ENCODE measurements at regions not wholly inside any gene's neighbourhood (a gene's known extent, or its start where the extent isn't known, plus 50 kb on each side); places are given as distances from the start of the nearest gene placed in this dataset.

GRCh38 chr21:27251752-27252151 is 284.9 kb upstream of the ADAMTS5 start:
- Histone ChIP-seq H3K4me3 (no peak overlapping the region), H3K4me1 (no peaks in the 10 kb centered on the region), H3K27me3 (no peaks in the 10 kb centered on the region), H3K9me3 (no peaks in the 10 kb centered on the region), H3K36me3 (no peaks in the 10 kb centered on the region), H3K27ac (no peak overlapping the region)
- 85 to 86% methylated on average over 2 of the region's 2 CpGs for WGBS, 2 donors (ENCODE audit: low coverage in 1 of 2)
- in situ Hi-C loops (cut with MboI; ENCODE audit: low pct_ligation_motif_present in 1 of 4, low pct_unique_long_range_greater_than_20kb in 1 of 4, low sequenced_read_pairs in 3 of 4) (no loop called here), intact Hi-C loops (cut with DNase I; ENCODE audit: low total_unique reads) (no loop called here)
- TF ChIP-seq POLR2A (IDR thresholded peaks at IDR 0.05) = no peak
- TF ChIP-seq POLR2AphosphoS5 (IDR thresholded peaks at IDR 0.05) = no peak
- TF ChIP-seq, protein P1, sequence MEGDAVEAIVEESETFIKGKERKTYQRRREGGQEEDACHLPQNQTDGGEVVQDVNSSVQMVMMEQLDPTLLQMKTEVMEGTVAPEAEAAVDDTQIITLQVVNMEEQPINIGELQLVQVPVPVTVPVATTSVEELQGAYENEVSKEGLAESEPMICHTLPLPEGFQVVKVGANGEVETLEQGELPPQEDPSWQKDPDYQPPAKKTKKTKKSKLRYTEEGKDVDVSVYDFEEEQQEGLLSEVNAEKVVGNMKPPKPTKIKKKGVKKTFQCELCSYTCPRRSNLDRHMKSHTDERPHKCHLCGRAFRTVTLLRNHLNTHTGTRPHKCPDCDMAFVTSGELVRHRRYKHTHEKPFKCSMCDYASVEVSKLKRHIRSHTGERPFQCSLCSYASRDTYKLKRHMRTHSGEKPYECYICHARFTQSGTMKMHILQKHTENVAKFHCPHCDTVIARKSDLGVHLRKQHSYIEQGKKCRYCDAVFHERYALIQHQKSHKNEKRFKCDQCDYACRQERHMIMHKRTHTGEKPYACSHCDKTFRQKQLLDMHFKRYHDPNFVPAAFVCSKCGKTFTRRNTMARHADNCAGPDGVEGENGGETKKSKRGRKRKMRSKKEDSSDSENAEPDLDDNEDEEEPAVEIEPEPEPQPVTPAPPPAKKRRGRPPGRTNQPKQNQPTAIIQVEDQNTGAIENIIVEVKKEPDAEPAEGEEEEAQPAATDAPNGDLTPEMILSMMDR (IDR thresholded peaks at IDR 0.05) = no peak
- TF ChIP-seq EP300 (IDR thresholded peaks at IDR 0.05; ENCODE audit: low read depth) = no peak
- DNase-seq = no peak

GRCh38 chr21:27250366-27250765 is 283.5 kb upstream of the ADAMTS5 start:
- Histone ChIP-seq H3K4me3 (no peak overlapping the region), H3K27me3 (no peaks in the 10 kb centered on the region), H3K9me3 (no peaks in the 10 kb centered on the region), H3K27ac (no peak overlapping the region), H3K36me3 (no peaks in the 10 kb centered on the region), H3K4me1 (no peaks in the 10 kb centered on the region)
- no peak for TF ChIP-seq POLR2AphosphoS5 (IDR thresholded peaks at IDR 0.05)
- in situ Hi-C loops (cut with MboI; ENCODE audit: low pct_ligation_motif_present in 1 of 4, low pct_unique_long_range_greater_than_20kb in 1 of 4, low sequenced_read_pairs in 3 of 4) = no loop called here
- intact Hi-C loops (cut with DNase I; ENCODE audit: low total_unique reads) = no loop called here
- WGBS, 2 donors (ENCODE audit: low coverage in 1 of 2) = 79 to 100% methylated on average over 1 of the region's 1 CpG
- no peak for DNase-seq

DNA sequence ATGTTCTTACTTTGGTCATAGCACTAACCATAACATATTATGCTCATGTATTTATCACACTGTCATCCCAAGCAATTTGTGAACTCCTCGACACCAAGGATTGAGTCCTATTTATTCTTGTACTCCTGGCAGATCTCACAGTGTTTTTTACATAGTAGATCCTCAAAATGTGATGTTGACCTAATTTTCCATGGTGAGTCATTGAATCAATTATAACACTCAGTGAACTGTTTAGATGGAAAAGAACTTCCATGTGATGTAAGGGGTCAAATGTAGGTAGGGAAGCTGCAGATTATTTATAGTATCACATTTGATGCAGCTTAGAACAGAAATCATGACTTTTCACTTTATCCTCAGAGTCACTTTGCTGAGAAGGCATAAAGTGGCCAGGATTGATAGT is 281.9 kb upstream of the ADAMTS5 start:
- intact Hi-C loops (cut with DNase I; ENCODE audit: low total_unique reads) = no loop called here
- 50 to 80% methylated on average over 1 of the region's 1 CpG for WGBS, 2 donors (ENCODE audit: low coverage in 1 of 2)
- H3K4me1 ChIP-seq = no peaks in the 10 kb centered on the region
- no peak for DNase-seq
- no peaks in the 10 kb centered on the region for H3K27me3 ChIP-seq
- H3K27ac ChIP-seq = no peak overlapping the region
- in situ Hi-C loops (cut with MboI; ENCODE audit: low pct_ligation_motif_present in 1 of 4, low pct_unique_long_range_greater_than_20kb in 1 of 4, low sequenced_read_pairs in 3 of 4) = no loop called here
- no peaks in the 10 kb centered on the region for H3K9me3 ChIP-seq
- no peak overlapping the region for H3K4me3 ChIP-seq
- TF ChIP-seq POLR2AphosphoS5 (IDR thresholded peaks at IDR 0.05) (no peak), EP300 (IDR thresholded peaks at IDR 0.05; ENCODE audit: low read depth) (no peak), POLR2A (IDR thresholded peaks at IDR 0.05) (no peak)
- TF ChIP-seq, protein P1 (IDR thresholded peaks at IDR 0.05) = no peak
- H3K36me3 ChIP-seq = no peaks in the 10 kb centered on the region

- WGBS, 2 donors (ENCODE audit: low coverage in 1 of 2) = 75 to 78% methylated on average over 5 of the region's 5 CpGs
- Histone ChIP-seq H3K36me3 (no peaks in the 10 kb centered on the region), H3K27me3 (no peaks in the 10 kb centered on the region), H3K9me3 (no peaks in the 10 kb centered on the region), H3K4me1 (no peaks in the 10 kb centered on the region), H3K4me3 (no peak overlapping the region), H3K27ac (no peak overlapping the region)
- TF ChIP-seq, protein P1 (IDR thresholded peaks at IDR 0.05) = no peak
- TF ChIP-seq POLR2A (IDR thresholded peaks at IDR 0.05) (no peak), EP300 (IDR thresholded peaks at IDR 0.05; ENCODE audit: low read depth) (no peak), POLR2AphosphoS5 (IDR thresholded peaks at IDR 0.05) (no peak)
- intact Hi-C loops (cut with DNase I; ENCODE audit: low total_unique reads) = no loop called here
- in situ Hi-C loops (cut with MboI; ENCODE audit: low pct_ligation_motif_present in 1 of 4, low pct_unique_long_range_greater_than_20kb in 1 of 4, low sequenced_read_pairs in 3 of 4) = no loop called here
- DNase-seq = no peak
These were observed 279.9 kb upstream of the ADAMTS5 start for GRCh38 chr21:27246741-27247140.

GRCh38 chr21:27244776-27245175 is 277.9 kb upstream of the ADAMTS5 start:
- Histone ChIP-seq H3K4me1 (no peaks in the 10 kb centered on the region), H3K9me3 (no peaks in the 10 kb centered on the region), H3K27me3 (no peaks in the 10 kb centered on the region), H3K27ac (no peak overlapping the region), H3K4me3 (no peak overlapping the region), H3K36me3 (no peaks in the 10 kb centered on the region)
- in situ Hi-C loops (cut with MboI; ENCODE audit: low pct_ligation_motif_present in 1 of 4, low pct_unique_long_range_greater_than_20kb in 1 of 4, low sequenced_read_pairs in 3 of 4) (no loop called here), intact Hi-C loops (cut with DNase I; ENCODE audit: low total_unique reads) (no loop called here)
- no peak for TF ChIP-seq POLR2A (IDR thresholded peaks at IDR 0.05)
- TF ChIP-seq, protein P1 (IDR thresholded peaks at IDR 0.05) = no peak
- no peak for TF ChIP-seq EP300 (IDR thresholded peaks at IDR 0.05; ENCODE audit: low read depth)
- TF ChIP-seq POLR2AphosphoS5 (IDR thresholded peaks at IDR 0.05) = no peak
- no peak for DNase-seq
- 66 to 69% methylated on average over 3 of the region's 3 CpGs for WGBS, 2 donors (ENCODE audit: low coverage in 1 of 2)

All from transverse colon (tissue), 4 donors.